Cerebellar cortex (tissue), 1 donor: ENCODE measurements at regions not wholly inside any gene's neighbourhood (a gene's known extent, or its start where the extent isn't known, plus 50 kb on each side); places are given as distances from the start of the nearest gene placed in this dataset.

ENCODE experiments used
- DNase-seq: peaks from one replicate; pipeline ENCODE4 v3.0.0-alpha.2; 2015; ENCODE audit warnings: low spot score

GRCh38 chr10:29117781-29118180 is 171.1 kb upstream of the LYZL1 start:
- DNase-seq, result no peak

GRCh38 chr10:29119374-29119773 is 169.5 kb upstream of the LYZL1 start:
- no peak for DNase-seq

- DNase-seq, result no peak
Observed at GRCh38 chr10:29120216-29120615, 168.7 kb upstream of the LYZL1 start.

GRCh38 chr10:29124864-29125263 is 164.0 kb upstream of the LYZL1 start:
- DNase-seq, result no peak

- DNase-seq, result no peak
Observed at GRCh38 chr10:29127037-29127700, 161.7 kb upstream of the LYZL1 start.

- no peak for DNase-seq
Observed at GRCh38 chr10:29127731-29128130, 161.1 kb upstream of the LYZL1 start.

GRCh38 chr10:29130190-29130673 is 158.6 kb upstream of the LYZL1 start:
- peak; percentile 40 for DNase-seq

GRCh38 chr10:29131952-29132547 is 156.8 kb upstream of the LYZL1 start:
- peak; percentile 14 for DNase-seq

- peak; percentile 66 for DNase-seq
Observed at GRCh38 chr10:29132551-29133111, 156.2 kb upstream of the LYZL1 start.

- no peak for DNase-seq
Observed at GRCh38 chr10:29135337-29135736, 153.5 kb upstream of the LYZL1 start.

- no peak for DNase-seq
Observed at GRCh38 chr10:29136411-29136810, 152.5 kb upstream of the LYZL1 start.

- DNase-seq, result no peak
Observed at GRCh38 chr10:29140151-29140550, 148.7 kb upstream of the LYZL1 start.

- DNase-seq, result no peak
Observed at GRCh38 chr10:29140991-29141390, 147.9 kb upstream of the LYZL1 start.

GRCh38 chr10:29141761-29142160 is 147.1 kb upstream of the LYZL1 start:
- DNase-seq, result no peak

- DNase-seq, result no peak
Observed at GRCh38 chr10:29142516-29143314, 146.2 kb upstream of the LYZL1 start.

- no peak for DNase-seq
Observed at GRCh38 chr10:29144126-29144525, 144.7 kb upstream of the LYZL1 start.

GRCh38 chr10:29146311-29147100 is 142.4 kb upstream of the LYZL1 start:
- DNase-seq, result no peak

- DNase-seq, result no peak
Observed at GRCh38 chr10:29150010-29150409, 138.9 kb upstream of the LYZL1 start.

- no peak for DNase-seq
Observed at GRCh38 chr10:29151005-29151404, 137.9 kb upstream of the LYZL1 start.

GRCh38 chr10:29157321-29157720 is 131.5 kb upstream of the LYZL1 start:
- no peak for DNase-seq

- DNase-seq, result no peak
Observed at GRCh38 chr10:29158066-29158465, 130.8 kb upstream of the LYZL1 start.

GRCh38 chr10:29160150-29160617 is 128.7 kb upstream of the LYZL1 start:
- no peak for DNase-seq
